Neutrophil (primary cell): ENCODE measurements at regions not wholly inside any gene's neighbourhood (a gene's known extent, or its start where the extent isn't known, plus 50 kb on each side); places are given as distances from the start of the nearest gene placed in this dataset.
"Not testable (repeated sequence)": the region's sequence is repeated elsewhere in the genome, so short reads cannot be mapped to it uniquely, and the experiment has no call there.

Source experiments
- H3K27ac ChIP-seq: fragments of 200-600 bp; sonication (generic); 2 replicates; pipeline ENCODE4 v1.5.1; 2016; ENCODE audit warnings: mild to moderate bottlenecking, moderate library complexity
- H3K27me3 ChIP-seq: fragments of 200-600 bp; sonication (generic); 2 replicates; pipeline ENCODE4 v1.6.0; 2016; ENCODE audit warnings: mild to moderate bottlenecking
- H3K36me3 ChIP-seq: fragments of 200-600 bp; sonication (generic); 2 replicates; pipeline ENCODE4 v1.5.1; 2017
- H3K4me1 ChIP-seq, 2 experiments: fragments of 200-600 bp in 1 of 2; sonication (generic) in 1 of 2; 1 replicate in 1 of 2; 2 replicates in 1 of 2; pipeline versions ENCODE4 v1.5.1 to v1.6.1; 2013 to 2016; ENCODE audit warnings: low read depth in 1 of 2, low read length in 1 of 2, mild to moderate bottlenecking in 1 of 2, moderate library complexity in 1 of 2; ENCODE audit not compliant: control insufficient read depth in 1 of 2, insufficient read depth in 1 of 2
- H3K4me3 ChIP-seq, 2 experiments: fragments of 200-600 bp in 1 of 2; sonication (generic) in 1 of 2; 1 replicate in 1 of 2; 2 replicates in 1 of 2; pipeline ENCODE4 v1.5.1; 2013 to 2016; ENCODE audit warnings: low read depth in 1 of 2, low read length in 1 of 2, mild to moderate bottlenecking in 1 of 2, moderate library complexity in 1 of 2
- H3K9me3 ChIP-seq: fragments of 200-600 bp; sonication (generic); 2 replicates; pipeline ENCODE4 v1.5.1; 2016
- CTCF ChIP-seq: fragments of 200-600 bp; sonication (generic); IDR thresholded peaks from 2 replicates; pipeline ENCODE4 v1.5.1; 2016; ENCODE audit warnings: antibody characterized with exemption

- TF ChIP-seq CTCF, result no peak
- no peak overlapping the region for H3K27ac ChIP-seq
- H3K9me3 ChIP-seq, result no peaks in the 10 kb centered on the region
- H3K4me1 ChIP-seq, result no peaks in the 10 kb centered on the region
- no peaks in the 10 kb centered on the region for H3K36me3 ChIP-seq
- no peak overlapping the region for H3K4me3 ChIP-seq
- no peaks in the 10 kb centered on the region for H3K27me3 ChIP-seq
Measured at GRCh38 chr2:83103613-83104012, 1355.5 kb downstream of the SUCLG1 start.

- not testable (repeated sequence) for H3K36me3 ChIP-seq, H3K27me3 ChIP-seq, H3K4me1 ChIP-seq
Measured at GRCh38 chr2:83089051-83089450, 1370.0 kb downstream of the SUCLG1 start.

GRCh38 chr2:83085869-83086268 is 1373.2 kb downstream of the SUCLG1 start:
- no peaks in the 10 kb centered on the region for H3K27me3 ChIP-seq
- no peaks in the 10 kb centered on the region for H3K4me1 ChIP-seq
- no peak overlapping the region for H3K27ac ChIP-seq
- H3K36me3 ChIP-seq, result no peaks in the 10 kb centered on the region
- H3K9me3 ChIP-seq, result no peaks in the 10 kb centered on the region
- no peak for TF ChIP-seq CTCF
- H3K4me3 ChIP-seq, result no peak overlapping the region

More at GRCh38 chr2:83089051-83089450, 1370.0 kb downstream of the SUCLG1 start:
- not testable (repeated sequence) for H3K27ac ChIP-seq, H3K4me3 ChIP-seq, H3K9me3 ChIP-seq

- no peaks in the 10 kb centered on the region for H3K9me3 ChIP-seq
- H3K4me3 ChIP-seq, result no peak overlapping the region
- no peaks in the 10 kb centered on the region for H3K36me3 ChIP-seq
- no peaks in the 10 kb centered on the region for H3K4me1 ChIP-seq
- H3K27ac ChIP-seq, result no peak overlapping the region
- H3K27me3 ChIP-seq, result no peaks in the 10 kb centered on the region
- no peak for TF ChIP-seq CTCF
Measured at GRCh38 chr2:83081826-83082690, 1377.0 kb downstream of the SUCLG1 start.

GRCh38 chr2:83079007-83079406 is 1380.1 kb downstream of the SUCLG1 start:
- H3K4me1 ChIP-seq, result no peaks in the 10 kb centered on the region
- TF ChIP-seq CTCF, result no peak
- no peaks in the 10 kb centered on the region for H3K27me3 ChIP-seq
- H3K4me3 ChIP-seq, result no peak overlapping the region
- H3K36me3 ChIP-seq, result no peaks in the 10 kb centered on the region
- no peaks in the 10 kb centered on the region for H3K9me3 ChIP-seq
- no peak overlapping the region for H3K27ac ChIP-seq

GRCh38 chr2:83072767-83073166 is 1386.3 kb downstream of the SUCLG1 start:
- no peak for TF ChIP-seq CTCF
- no peak overlapping the region for H3K4me3 ChIP-seq
- no peaks in the 10 kb centered on the region for H3K4me1 ChIP-seq
- H3K27me3 ChIP-seq, result no peaks in the 10 kb centered on the region
- no peak overlapping the region for H3K27ac ChIP-seq
- no peaks in the 10 kb centered on the region for H3K9me3 ChIP-seq
- H3K36me3 ChIP-seq, result no peaks in the 10 kb centered on the region
